ENCODE measurements at regions not wholly inside any gene's neighbourhood (a gene's known extent, or its start where the extent isn't known, plus 50 kb on each side); places are given as distances from the start of the nearest gene placed in this dataset.

GRCh38 chr20:50292591-50293283, 102.1 kb downstream of the CEBPB start:
- no peak for TF ChIP-seq CTCF (IDR thresholded peaks at IDR 0.05)
- TF ChIP-seq EP300 (IDR thresholded peaks at IDR 0.05) = peak; percentile 90
- TF ChIP-seq POLR2AphosphoS5 (IDR thresholded peaks at IDR 0.05) = peak; percentile 99
- no peak for TF ChIP-seq POLR2A (IDR thresholded peaks at IDR 0.05)

Measured in gastroesophageal sphincter (tissue), 3 donors.